ENCODE measurements at regions not wholly inside any gene's neighbourhood (a gene's known extent, or its start where the extent isn't known, plus 50 kb on each side); places are given as distances from the start of the nearest gene placed in this dataset.

DNA sequence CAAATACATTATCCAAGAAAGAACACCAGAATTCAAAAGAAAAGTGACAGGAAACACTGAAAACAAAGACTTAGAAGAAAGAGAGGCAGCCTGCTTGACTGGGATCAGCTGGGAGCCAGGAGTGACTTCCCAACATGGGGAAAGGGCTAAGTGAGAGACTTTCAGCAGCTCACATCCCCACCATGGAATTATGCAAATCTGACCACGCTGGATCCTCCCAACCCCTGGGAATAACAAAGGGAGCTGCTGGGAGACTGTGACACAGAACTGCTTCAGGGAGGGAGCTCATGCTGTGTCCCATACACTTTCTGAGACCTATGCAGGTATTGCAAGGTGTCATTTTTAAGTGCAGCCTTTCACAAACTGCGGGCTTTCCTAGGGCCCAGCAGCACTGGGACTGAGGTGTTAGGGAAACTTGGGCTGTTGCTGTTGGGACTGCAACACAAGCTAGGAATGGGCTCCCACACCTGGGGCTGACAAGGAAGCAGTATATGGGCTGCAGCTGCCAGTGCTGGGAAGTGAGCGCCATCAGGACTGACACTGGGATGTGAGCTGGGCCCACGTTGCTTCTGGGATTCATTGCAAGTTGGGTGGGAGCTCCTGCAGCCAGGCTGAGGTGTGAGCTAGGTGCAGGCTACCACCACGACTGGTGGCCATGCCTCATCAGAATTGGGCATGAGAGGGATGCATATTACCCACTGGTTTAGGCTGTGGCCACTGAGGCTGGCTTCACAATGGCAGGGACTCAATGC lies 139.1 kb downstream of the KDR start:
- DNase-seq, result no peak

DNA sequence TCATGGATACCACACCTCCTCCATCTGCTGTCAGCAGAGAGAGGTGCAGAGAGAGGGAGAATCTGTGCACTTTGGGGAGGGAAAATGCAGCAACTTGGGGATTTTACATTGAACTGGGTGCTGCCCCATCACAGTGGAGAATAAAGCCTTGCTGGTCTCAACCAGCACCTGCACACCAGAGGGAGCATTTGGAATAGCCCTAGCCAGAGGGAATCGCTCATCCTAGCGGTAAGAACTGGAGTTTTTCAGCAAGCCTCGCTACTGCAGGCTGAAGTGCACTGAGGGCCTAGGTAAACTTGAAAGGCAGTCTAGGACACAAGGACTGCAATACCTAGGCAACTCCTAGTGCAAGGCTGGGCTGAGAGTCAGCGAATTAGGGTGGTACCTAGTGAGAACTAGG lies 148.7 kb downstream of the KDR start:
- DNase-seq, result no peak

DNA sequence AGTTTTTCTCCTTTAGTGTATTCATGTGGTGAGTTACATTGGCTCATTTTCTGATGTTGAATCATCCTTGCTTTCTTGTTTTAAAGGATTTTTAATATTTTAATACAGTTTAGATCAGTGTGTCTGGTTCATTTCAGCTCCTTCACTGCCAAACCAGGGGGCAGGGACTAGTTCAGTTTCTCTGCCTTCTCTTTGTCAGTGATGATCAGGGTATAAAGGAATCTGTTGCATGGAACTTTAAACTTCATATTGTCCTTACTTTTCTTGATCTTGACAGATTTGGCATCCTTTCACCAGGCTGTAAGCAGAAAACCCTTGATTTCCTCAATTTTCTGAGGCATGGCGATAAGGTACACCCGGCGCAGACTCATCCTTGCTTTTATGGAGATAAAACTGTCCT lies 149.4 kb downstream of the KDR start:
- DNase-seq, result no peak

DNA sequence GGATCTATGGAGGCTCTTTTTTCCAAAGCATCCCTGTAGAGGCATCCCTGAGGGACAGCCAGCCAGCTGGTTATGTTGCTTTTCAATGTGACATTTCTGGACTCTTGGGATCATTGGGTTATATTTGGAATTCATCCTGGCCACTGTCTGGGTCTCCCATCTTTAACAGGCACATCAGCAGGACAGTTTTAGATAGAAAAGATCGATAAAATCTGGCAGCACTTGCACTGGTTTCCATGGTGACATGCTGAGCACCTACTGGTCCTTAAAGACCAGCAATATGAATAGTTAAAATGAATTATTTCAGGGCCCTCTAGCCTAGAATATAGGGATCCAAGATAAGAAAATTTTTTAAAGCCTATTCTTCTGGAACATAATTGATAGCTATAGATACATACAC lies 151.6 kb downstream of the KDR start:
- no peak for DNase-seq

DNA sequence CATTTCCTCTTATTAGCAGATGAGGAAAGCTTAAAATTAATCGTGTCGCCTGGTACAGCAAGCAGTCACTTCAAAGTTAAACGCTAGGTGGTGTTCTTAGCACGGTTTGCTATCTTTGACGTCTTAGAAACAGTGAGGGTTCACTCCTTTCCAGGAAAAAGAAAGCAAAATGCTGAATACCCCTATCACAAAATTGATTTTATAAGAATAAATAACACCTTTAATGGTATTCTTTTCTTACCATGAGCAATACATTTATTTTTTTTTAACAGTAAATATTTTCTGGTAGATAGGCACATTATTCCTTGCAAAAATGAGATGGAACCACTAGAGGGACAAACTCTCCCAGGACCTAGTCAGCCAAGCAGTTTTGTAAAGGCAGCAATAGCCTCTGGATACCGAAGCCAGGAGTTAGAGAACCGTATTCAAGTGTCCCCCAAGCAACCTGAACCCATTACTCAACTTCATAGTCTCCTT lies 153.9 kb downstream of the KDR start:
- DNase-seq, result peak; percentile 36

DNA sequence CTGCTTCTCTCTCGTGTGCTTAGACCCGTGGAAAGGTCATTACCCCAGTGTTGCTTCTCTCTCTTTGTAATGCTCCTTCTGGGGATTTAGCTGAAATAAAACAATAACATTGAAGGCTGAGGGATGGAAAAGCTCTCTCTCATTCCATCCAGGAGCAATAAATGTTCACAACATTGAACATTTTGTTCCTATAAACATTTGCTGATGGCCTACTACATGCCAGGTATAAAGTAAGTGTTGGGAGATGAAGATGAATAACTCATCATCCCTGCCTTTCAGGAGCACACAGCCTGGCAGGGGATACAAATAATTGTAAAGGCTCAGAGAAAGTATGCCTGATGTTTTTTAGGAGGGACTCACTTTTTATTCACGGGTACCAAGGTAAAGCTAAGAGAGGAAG lies 158.1 kb downstream of the KDR start:
- DNase-seq, result no peak

DNA sequence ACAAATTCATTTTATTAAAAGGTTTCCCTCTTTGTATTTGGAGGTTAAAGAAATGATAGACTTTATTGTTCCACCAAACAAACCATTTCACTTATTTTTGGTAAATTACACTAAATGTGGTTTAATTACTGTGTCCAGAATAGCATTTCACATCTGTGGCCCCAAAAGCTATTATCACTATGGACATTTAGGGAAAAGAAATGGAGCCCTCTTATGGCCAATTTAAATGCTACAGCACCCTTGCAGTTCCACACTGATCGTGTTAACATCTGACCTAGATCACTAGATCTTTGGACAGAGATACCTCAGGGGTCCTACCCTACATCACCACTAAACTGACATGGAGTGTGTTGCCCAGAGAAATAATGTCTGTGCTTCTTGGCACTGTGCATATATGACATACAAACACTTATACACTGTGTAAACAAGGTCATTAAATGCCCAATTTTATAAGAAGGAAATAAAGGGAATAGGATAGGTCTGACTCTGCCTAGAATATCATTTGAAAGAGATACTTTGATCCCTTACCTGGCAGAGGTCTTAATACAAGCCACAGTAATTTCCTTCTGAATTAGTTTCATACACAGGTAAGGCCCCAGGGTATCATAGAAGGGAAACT lies 163.9 kb downstream of the KDR start:
- DNase-seq, result peak; percentile 14

DNA sequence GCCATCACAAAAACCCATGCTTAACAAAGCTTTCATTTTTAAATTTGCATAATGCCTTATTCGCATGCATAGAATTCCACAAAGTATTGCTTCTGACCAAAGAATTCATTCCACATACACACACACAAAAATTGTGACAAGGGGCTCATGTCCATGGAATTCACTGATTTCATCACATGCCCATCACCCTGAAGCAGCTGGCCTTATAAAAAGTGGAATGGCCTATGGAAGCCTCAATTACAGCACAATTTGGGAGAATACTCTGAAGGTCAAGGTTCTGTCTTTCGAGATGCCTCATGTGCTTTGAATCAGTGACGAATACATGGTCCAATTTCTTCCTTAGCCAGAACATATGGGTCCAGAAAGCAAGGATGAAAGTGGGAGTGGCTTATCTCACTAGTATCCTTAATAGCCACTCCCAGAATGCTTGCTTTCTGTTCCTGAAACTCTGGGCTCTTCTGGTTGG lies 165.7 kb downstream of the KDR start:
- DNase-seq, result no peak

DNA sequence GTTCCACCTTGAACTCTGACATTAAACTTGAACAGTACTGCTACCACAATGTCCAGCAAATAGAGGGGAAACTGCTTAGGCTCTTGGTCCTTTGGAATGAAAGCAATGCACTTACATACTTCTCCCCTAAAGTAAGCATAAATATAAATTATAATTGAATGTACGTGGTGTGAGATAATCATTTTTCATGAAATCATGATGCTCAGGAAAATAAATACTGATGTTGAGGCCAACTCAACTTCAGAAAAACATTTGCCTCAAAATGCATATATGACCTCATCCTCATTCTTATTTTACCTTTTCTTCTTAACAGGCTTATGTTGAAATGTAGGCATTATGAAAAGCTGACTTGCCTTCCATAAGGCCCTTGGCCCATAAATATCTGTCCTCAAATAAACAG lies 166.3 kb downstream of the KDR start:
- no peak for DNase-seq

DNA sequence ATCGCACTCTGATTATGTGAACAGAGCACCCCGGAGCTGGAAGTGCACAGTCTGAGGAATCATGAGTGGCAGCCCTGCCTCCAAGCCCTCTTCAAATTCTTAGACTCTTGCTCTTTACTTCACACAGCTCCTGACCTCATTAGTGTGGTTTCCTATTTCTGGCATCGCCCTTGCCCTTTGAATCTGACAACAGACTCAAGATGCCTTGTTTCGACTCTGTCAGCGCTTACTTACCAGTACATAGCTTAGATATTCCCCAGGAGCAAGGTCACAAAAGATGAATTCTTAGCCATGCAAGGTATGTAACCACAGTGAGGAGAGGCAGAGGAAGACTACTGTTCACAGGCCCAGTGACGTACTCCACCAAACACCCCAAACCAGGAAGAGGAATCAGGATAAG lies 167.2 kb downstream of the KDR start:
- no peak for DNase-seq

DNA sequence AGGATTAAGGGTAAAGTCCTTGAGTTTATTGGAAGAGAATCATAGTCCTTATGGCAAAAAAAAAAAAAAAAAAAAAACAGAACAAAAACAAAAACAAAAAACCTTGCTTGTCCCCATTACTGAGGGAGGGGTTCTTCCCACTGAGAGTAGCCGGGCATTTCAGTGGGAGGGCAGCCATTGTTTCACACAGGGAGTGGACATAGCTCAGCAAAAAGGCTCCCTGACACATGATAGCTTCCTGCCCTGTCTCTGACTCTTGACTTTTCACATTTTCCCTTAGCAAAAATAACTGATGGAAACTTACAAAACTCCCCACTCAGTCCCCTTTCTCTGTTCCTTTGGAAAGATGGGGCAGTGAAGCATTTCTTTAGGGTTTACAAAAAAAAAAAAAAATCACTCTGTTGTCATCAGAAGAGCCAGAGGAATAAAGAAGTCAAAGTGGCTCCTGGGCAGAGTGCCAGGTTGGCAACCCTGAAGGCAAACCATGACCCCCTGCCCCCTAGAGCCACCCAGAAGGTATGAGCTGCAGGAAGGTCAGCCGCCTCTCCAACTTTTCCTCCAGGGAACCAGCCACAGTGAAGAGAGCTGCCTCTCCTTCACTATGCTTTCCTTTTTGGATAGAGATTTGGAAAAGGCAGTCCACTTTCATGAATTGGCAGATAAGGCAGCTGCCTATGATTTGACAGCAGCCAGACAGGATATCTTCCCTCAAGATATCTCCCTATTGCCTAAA lies 170.6 kb downstream of the KDR start:
- peak; percentile 55 for DNase-seq

DNA sequence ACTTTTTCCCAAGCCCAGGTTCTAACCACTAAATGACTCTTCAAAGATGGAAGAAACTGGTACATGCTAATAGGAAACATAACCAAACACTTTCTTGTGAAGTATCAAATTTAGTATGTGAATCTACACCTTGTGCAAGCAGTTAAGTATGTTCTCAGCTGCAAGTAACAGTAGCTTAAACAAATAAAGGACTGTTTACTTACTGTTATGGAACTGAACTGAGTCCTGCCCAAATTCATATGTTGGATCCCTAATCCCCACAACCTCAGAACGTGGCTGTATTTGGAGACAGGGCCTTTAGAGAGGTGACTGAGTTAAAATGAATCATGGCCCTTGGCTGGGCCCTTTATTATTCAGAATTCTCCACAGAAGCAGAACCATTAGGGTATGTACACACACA lies 178.7 kb downstream of the KDR start:
- DNase-seq, result no peak

DNA sequence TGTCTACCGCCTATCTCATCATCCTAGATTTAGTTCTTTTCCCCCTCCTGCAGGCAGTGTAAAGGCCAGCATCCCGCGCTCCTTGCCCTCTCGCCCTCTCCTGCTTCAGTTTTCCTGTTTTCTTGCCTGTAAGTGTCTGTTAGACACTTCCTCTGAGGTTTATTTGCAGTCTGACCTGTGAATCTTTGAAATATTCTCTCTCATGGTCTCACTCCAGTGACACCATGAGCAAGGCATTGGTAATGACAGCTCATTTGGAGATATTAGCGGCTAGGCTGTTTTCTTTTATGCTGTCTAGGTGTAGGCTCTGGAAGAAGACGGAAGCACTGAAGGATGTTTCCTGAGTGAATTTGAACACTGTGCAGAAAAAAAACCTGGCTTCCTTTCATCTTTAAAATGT lies 179.6 kb downstream of the KDR start:
- DNase-seq, result no peak

DNA sequence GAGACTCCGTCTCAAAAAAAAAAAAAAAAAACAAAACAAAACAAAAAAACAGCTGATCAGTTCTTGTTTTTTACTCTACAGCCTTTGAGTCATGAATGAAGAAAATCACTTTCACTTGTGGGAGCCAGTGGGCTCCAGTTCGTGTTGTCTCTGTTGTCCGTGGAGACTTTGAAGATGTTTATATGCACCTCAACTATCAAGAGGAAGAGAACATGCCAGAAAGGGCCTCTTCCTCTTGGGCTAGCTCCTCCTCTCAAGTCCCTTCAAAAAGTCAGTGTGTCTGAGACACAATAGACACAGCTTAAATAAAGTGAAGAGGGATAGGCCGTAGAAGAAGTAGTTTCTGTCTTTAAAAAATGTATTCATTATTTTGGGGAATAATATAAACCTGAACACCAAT lies 182.7 kb downstream of the KDR start:
- DNase-seq, result no peak

DNA sequence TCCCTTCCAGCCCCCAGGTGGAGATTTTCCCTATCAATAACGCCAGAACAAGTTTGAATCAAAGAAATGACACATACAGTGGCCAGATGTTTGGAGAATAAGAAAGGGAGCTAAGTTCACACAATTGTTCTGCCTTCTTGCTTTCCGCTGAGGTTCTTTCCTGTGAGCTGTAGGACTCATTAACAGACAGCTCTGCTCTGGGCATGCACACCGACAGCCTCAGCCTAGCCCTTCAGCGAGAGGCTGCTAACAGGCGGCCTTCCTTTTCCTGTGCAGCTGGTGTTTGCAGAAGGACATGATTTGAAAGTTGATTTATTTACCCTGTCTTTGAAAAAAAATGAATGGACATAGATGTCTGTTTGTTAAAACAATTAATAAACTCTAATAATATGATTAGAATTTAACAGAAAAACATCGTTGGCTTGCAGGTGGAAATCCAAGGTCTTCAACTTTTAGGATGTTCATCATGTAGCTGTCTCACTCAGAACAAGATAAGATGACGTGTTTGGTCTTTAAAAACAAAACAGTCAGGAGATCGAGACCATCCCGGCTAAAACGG lies 183.3 kb downstream of the KDR start:
- peak; percentile 64 for DNase-seq

DNA sequence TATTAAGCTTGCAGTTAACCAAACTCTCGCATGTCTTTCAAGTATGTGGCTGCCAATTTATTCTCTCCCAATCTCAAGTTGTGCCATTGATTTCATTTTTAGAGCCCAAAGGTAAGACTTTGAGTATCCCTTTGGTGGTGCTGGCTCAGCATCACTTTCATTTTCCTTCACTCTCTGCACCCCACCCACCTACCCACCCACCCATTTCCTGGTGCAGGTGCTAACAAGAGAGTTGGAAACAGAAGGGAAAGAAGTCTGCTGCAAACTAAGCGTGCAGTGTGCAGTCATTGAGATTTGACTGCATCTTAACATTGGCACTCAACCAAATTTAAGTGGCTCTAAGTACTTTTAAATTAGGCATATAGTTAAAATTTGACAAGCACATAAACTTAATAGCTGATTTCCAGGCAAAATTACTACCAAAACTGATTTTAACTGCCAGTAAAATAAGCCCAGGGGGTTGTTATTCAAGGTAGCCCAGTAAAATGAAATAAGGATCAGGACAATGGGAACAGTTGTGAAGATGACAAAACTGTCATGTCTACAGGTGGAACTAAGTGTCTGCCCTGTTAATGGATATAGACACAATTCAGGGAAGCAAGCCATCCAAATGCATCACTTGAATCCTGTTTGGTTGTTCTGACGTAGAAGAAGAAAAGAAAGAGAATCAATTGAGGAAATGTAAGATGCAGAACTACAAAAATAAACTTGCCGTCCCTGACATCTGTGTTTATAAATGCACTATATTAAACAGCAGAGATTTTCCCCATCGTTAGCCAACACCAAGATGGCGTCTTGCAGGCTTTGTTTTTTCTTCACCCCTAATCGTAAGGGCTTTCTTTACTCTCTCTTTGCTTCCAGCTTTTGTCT lies 184.2 kb downstream of the KDR start:
- peak; percentile 92 for DNase-seq

DNA sequence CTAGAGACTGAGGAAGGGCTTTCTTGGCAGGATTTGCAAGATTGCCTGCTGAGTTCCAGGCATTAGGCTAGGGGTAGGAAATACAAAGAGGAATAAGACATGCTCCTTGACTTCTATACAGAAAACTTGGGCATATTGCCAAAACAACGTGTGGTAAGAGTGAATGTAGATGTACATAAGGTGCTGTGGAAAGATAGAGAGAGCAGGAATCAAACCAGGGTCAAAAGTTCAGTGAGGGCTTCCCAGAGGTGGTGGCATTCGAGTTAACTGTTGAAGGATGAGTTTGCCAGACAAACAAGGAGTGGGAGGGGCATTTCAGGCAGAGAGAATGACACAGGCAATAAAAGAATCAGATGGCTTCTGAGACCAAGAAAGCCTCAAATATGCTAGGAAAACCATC lies 187.9 kb downstream of the KDR start:
- DNase-seq, result peak; percentile 47

DNA sequence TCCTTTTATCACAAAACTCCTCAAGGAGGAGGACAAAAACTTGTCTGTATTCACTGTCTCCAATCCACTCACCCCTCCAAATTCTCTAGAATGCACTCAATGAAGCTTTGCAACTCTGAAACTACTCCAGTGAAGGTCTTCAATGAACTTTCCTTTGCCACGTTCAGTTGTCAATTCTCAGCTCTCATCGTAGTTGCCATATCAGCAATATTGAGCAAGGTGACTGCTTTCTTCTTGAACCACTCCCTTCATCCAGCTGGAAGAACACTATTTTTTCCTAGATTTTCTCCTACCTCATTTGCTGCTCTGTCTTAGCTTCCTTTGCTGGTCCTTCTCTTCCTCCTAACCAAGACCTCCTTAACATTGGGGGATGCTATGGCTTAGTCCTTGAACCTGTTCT lies 191.8 kb downstream of the KDR start:
- DNase-seq, result no peak

DNA sequence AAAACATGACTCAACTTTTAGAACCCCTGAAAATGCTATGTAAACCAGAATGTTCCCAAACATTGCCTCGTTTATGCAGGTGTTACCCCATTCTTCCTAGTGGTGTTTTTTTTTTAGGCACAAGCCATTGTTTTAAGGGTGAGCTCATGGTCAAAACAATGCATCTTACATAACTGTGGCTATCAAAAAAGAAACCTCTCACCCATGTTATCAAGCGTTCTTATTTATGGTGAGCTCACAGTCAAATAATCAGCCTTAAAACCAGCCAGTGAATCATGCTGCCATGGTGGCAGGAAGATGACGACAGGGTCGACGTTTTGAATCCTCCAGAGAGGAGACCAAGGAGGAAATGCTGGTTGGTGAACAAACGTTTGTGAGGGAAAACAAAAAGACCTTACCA lies 195.2 kb downstream of the KDR start:
- no peak for DNase-seq

DNA sequence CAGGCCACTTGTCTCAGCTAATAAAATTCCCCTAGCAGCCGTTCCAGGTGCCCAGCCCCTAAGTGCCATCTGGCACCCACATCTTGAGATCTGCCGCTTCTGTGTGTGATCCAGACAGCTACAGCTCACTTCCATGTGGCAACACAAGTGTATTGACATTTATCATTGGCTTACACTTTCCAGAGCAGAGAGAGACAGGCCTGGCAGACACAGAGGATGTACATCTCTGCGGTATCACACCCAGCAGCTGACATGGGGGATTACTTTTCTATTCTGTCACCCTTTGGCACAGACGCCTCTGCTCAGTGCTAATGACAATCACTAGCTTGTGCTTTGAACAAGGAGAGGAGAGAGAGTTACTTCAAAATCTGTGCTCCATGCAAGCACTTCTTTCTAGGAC lies 195.9 kb downstream of the KDR start:
- DNase-seq, result peak; percentile 64

DNA sequence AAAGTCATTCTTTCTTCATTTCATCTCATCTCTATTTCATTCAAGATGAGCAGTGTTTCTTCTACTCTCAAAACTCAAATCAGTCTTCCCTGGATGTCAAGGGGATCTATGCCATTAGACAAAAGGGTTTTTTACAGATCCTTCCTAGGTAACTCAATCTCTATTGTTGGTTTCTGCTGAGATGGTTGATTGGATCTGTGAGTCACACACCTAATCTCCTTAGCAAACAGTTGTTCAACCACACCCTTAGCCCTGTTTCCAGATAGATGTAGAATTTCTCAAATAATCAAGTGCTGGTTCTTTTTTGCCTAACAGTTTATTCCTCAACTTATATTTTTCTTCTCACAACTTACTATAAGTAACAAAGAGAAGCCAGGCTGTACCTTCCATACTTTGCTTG lies 200.5 kb downstream of the KDR start:
- DNase-seq, result no peak

DNA sequence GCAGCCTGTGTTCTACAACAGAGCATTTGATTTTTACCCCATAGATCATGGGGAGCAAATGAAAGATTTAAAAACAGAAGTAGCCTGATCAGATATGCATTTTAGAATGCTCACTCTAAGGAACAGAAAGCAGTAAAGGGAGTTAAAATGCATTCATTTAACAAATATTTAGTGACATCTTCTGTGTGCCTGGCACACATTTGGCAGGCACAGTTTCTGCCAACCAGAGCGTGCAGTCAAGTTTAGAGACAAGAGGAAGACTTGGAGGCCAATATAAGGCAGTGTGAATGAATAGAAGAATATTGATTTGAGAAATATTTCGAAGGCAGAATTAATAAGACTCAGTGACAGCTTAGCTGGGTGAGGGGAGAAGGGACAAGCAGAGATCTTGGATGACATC lies 210.1 kb downstream of the KDR start:
- DNase-seq, result no peak

DNA sequence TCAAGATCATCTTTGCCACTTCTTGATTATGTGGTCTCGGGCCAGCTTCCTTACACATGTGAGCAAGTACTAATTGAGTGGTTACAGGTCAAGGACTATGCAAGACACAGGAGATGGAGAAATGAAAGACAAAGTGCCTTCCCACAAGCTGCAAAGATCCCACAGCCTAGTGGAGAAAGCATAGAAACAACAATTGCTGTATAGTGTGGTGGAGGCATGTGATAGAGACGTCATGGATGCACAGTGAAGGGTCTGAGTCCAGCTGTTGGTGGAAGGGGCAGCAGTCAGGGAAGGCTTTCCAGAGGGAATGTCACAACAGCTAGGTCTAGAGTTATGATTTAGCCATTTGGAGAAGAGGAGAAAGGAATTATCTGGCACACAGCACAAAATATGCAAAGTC lies 210.6 kb downstream of the KDR start:
- no peak for DNase-seq
